Activated T-helper 1 cell treated with anti-CD3 and anti-CD28 coated beads, Interleukin-12 subunit alpha, Interleukin-12 subunit beta, Interleukin-2, Interleukin-4 antibody, amounts not matched to agents 30 ng/mL and 10 ng/mL and 1 ng/mL, durations not matched to agents 14 hours and 24 hours and 36 hours (primary cell): ENCODE measurements at regions not wholly inside any gene's neighbourhood (a gene's known extent, or its start where the extent isn't known, plus 50 kb on each side); places are given as distances from the start of the nearest gene placed in this dataset.
"Not testable (repeated sequence)": the region's sequence is repeated elsewhere in the genome, so short reads cannot be mapped to it uniquely, and the experiment has no call there.

ENCODE experiments used
- DNase-seq: peaks from one replicate; pipeline ENCODE4 v3.0.0; 2021; ENCODE audit warnings: low spot score
- H3K27ac Mint-ChIP-seq: one replicate; pipeline ENCODE4 v1.8.0; 2021; ENCODE audit warnings: mild to moderate bottlenecking, mixed read lengths
- H3K27me3 Mint-ChIP-seq: one replicate; pipeline ENCODE4 v1.8.0; 2022; ENCODE audit warnings: mild to moderate bottlenecking, moderate library complexity, mixed read lengths; ENCODE audit not compliant: insufficient read depth
- H3K36me3 Mint-ChIP-seq: one replicate; pipeline ENCODE4 v1.8.0; 2021; ENCODE audit warnings: low read depth, mixed read lengths
- H3K4me1 Mint-ChIP-seq: one replicate; pipeline ENCODE4 v1.8.0; 2021; ENCODE audit warnings: low read depth, mixed read lengths
- H3K4me3 Mint-ChIP-seq: one replicate; pipeline ENCODE4 v1.8.0; 2021; ENCODE audit warnings: mild to moderate bottlenecking, moderate library complexity, mixed read lengths
- H3K9me3 Mint-ChIP-seq: one replicate; pipeline ENCODE4 v1.8.0; 2021; ENCODE audit warnings: mixed read lengths
- intact Hi-C: fragments of 100-400 bp; cut with micrococcal nuclease; formaldehyde crosslinking; loops from one replicate; pipeline ENCODE4 v1.15.1; 2024

DNA sequence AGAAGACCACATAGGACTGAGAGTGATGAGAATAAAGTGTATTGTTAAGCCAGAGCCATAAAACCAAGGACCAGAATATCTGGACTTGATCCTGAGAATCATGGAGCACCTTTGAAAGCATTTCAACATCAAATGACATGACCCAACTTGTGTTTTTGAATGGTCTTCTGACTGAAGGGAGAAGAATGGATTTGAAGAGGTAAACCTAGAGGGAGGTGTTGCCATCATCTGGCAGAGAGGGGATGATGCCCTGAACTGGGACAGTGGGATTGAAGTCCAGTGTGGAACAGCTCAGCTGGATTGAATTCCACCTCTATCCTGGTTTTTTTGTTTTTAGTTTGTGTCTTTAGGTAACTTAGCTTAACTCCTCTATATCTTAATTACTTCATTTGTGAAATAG is 570.0 kb downstream of the TBC1D32 start:
- H3K9me3 Mint-ChIP-seq = no peaks in the 10 kb centered on the region
- no peaks in the 10 kb centered on the region for H3K36me3 Mint-ChIP-seq
- no peak overlapping the region for H3K4me3 Mint-ChIP-seq
- intact Hi-C loops = no loop called here
- no peak for DNase-seq
- no peak overlapping the region for H3K27ac Mint-ChIP-seq
- H3K27me3 Mint-ChIP-seq = no peaks in the 10 kb centered on the region
- no peaks in the 10 kb centered on the region for H3K4me1 Mint-ChIP-seq

GRCh38 chr6:120759570-120759969 is 574.7 kb downstream of the TBC1D32 start:
- no peaks in the 10 kb centered on the region for H3K4me1 Mint-ChIP-seq
- H3K27me3 Mint-ChIP-seq = no peaks in the 10 kb centered on the region
- DNase-seq = no peak
- H3K27ac Mint-ChIP-seq = no peak overlapping the region
- no peaks in the 10 kb centered on the region for H3K36me3 Mint-ChIP-seq
- intact Hi-C loops = no loop called here
- H3K4me3 Mint-ChIP-seq = no peak overlapping the region
- no peaks in the 10 kb centered on the region for H3K9me3 Mint-ChIP-seq

GRCh38 chr6:120748574-120748973 is 585.7 kb downstream of the TBC1D32 start:
- H3K4me1 Mint-ChIP-seq, H3K36me3 Mint-ChIP-seq, H3K4me3 Mint-ChIP-seq, H3K27ac Mint-ChIP-seq, H3K9me3 Mint-ChIP-seq, DNase-seq, H3K27me3 Mint-ChIP-seq, intact Hi-C loops: not testable (repeated sequence)

DNA sequence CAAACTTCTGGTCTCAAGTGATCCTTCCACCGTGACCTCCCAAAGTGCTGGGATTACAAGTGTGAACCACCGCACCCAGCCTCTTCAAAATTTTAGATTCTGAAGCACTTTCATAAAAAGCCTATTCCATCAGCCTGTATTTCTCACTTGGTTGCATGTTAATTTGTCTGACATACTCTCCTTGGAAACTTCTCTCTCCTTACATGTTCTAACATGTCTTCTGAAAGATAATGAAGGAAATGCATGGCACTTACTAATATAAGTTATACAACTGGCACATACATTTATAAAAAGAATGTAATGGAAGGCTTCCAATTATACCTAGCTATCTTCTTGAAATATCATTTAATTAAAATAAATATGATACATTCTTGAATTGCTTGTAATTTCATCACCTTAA is 597.5 kb downstream of the TBC1D32 start:
- Mint-ChIP-seq H3K36me3 (no peaks in the 10 kb centered on the region), H3K27ac (no peak overlapping the region), H3K4me1 (no peaks in the 10 kb centered on the region), H3K9me3 (no peaks in the 10 kb centered on the region), H3K27me3 (no peaks in the 10 kb centered on the region), H3K4me3 (no peak overlapping the region)
- no peak for DNase-seq
- intact Hi-C loops = no loop called here

DNA sequence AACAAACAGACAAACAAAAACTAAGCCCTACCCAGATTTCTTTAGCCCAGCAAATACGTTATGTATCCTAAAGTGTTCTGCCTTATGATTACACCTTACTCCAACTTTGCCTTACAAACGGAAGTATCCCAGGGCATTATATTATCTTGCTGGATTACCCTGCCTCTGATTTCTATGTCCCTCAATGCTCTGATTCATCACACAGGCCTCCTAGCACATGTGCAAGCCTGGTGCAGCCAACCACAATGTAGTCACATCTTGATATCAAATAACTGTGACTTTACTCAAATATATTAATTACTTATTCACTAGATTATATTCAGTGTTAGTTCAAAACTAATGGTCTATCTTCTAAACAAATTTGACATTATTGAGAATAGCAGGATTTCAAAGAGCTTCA is 598.6 kb downstream of the TBC1D32 start:
- H3K4me1 Mint-ChIP-seq = no peaks in the 10 kb centered on the region
- H3K27ac Mint-ChIP-seq = no peak overlapping the region
- DNase-seq = no peak
- H3K36me3 Mint-ChIP-seq = no peaks in the 10 kb centered on the region
- H3K27me3 Mint-ChIP-seq = no peaks in the 10 kb centered on the region
- H3K4me3 Mint-ChIP-seq = no peak overlapping the region
- no peaks in the 10 kb centered on the region for H3K9me3 Mint-ChIP-seq
- intact Hi-C loops = no loop called here

DNA sequence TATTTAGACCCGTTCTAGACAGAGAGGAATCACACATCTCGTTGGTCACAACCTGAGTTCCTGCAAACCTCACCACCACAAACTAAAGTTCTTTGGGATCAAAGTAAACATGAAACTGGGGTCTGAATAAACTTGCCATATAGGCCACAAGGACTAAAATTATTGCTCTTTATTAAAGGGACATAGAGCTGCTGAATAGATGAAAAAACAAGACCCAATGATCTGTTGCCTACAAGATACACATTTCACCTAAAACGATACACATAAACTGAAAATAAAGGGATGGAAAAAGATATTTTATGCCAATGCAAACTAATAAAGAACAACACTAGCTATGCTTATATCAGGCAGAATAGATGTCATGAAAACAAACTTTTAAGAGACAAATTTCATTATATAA is 623.0 kb downstream of the TBC1D32 start:
- no peaks in the 10 kb centered on the region for H3K4me1 Mint-ChIP-seq
- DNase-seq = no peak
- H3K27ac Mint-ChIP-seq = no peak overlapping the region
- no peaks in the 10 kb centered on the region for H3K36me3 Mint-ChIP-seq
- H3K4me3 Mint-ChIP-seq = no peak overlapping the region
- H3K9me3 Mint-ChIP-seq = peaks cover 20% of the 10 kb centered on the region
- intact Hi-C loops = no loop called here
- no peaks in the 10 kb centered on the region for H3K27me3 Mint-ChIP-seq

DNA sequence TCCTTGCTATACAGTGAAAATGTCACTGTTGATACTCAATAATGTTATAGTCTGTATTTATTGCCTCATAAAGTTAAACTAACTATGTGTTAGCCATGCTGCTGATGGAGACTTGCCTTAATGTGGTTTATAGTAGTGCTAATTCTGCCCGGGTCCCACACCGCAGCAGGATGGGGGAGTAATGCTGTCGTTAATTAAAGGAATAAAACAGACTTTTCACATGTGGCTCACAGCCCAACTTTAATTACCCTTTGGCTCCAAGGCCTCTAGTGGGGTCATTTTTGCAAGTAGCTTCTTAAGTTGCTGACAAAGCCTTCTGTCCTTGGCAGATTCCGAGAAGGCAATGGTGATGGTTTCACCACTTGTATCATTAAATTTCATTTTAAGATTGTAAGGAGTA is 634.3 kb downstream of the TBC1D32 start:
- Mint-ChIP-seq H3K27me3 (no peaks in the 10 kb centered on the region), H3K36me3 (no peaks in the 10 kb centered on the region), H3K9me3 (no peaks in the 10 kb centered on the region), H3K4me1 (no peaks in the 10 kb centered on the region), H3K4me3 (no peak overlapping the region), H3K27ac (no peak overlapping the region)
- DNase-seq = no peak
- intact Hi-C loops = no loop called here

DNA sequence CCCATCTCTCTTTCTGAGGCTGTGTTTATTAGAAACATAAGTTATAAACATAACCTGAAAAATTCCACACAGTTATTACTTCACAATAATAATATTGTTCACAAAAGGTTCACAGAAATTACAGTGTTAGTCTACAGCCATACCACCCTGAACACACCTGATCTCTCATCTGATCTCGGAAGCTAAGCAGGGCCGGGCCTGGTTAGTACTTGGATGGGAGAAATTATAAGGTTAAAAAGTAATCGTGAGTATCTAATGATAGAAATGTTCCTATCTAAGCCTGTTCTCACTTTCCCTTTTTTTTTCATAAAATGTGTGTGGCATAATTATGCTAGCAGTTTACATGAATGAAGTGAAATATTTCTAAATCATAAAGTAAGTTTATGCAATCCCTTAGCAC is 647.8 kb downstream of the TBC1D32 start:
- Mint-ChIP-seq H3K4me3 (no peak overlapping the region), H3K27ac (no peak overlapping the region), H3K27me3 (no peaks in the 10 kb centered on the region), H3K36me3 (no peaks in the 10 kb centered on the region), H3K4me1 (no peaks in the 10 kb centered on the region), H3K9me3 (no peaks in the 10 kb centered on the region)
- DNase-seq = no peak
- intact Hi-C loops = no loop called here

GRCh38 chr6:120682145-120682544 is 652.1 kb downstream of the TBC1D32 start:
- no peak overlapping the region for H3K4me3 Mint-ChIP-seq
- no peak for DNase-seq
- no peak overlapping the region for H3K27ac Mint-ChIP-seq
- H3K9me3 Mint-ChIP-seq = peaks cover 6% of the 10 kb centered on the region
- no peaks in the 10 kb centered on the region for H3K4me1 Mint-ChIP-seq
- no peaks in the 10 kb centered on the region for H3K27me3 Mint-ChIP-seq
- intact Hi-C loops = no loop called here
- no peaks in the 10 kb centered on the region for H3K36me3 Mint-ChIP-seq

DNA sequence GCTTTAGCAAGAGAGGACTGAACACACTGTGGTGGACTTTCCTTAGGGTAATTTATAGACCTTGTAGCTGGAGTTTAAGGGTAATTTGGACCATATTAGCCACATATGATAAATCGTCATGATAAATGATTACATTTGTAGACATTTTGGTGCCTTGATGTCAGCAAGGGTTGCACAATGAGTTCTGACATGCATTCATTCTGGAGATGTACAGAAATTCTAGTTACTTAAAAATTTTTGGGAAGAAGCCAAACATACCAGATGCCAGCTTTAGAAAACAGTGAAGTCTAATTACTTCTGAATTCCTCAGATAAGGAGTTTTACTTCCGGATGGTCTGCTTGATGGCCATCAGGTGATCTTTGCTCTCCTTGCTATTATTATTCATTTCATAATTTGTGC is 653.1 kb downstream of the TBC1D32 start:
- H3K27ac Mint-ChIP-seq = no peak overlapping the region
- no peaks in the 10 kb centered on the region for H3K27me3 Mint-ChIP-seq
- intact Hi-C loops = no loop called here
- no peaks in the 10 kb centered on the region for H3K36me3 Mint-ChIP-seq
- H3K9me3 Mint-ChIP-seq = peaks cover 6% of the 10 kb centered on the region
- no peak overlapping the region for H3K4me3 Mint-ChIP-seq
- no peaks in the 10 kb centered on the region for H3K4me1 Mint-ChIP-seq
- DNase-seq = no peak

GRCh38 chr6:120675886-120676285 is 658.4 kb downstream of the TBC1D32 start:
- no peak for DNase-seq
- Mint-ChIP-seq H3K4me1 (no peaks in the 10 kb centered on the region), H3K4me3 (no peak overlapping the region), H3K9me3 (peaks cover 6% of the 10 kb centered on the region), H3K27me3 (no peaks in the 10 kb centered on the region), H3K36me3 (no peaks in the 10 kb centered on the region), H3K27ac (no peak overlapping the region)
- intact Hi-C loops = no loop called here

- Mint-ChIP-seq H3K36me3 (no peaks in the 10 kb centered on the region), H3K27ac (no peak overlapping the region), H3K4me1 (no peaks in the 10 kb centered on the region), H3K4me3 (no peak overlapping the region), H3K9me3 (peaks cover 18% of the 10 kb centered on the region), H3K27me3 (no peaks in the 10 kb centered on the region)
- intact Hi-C loops = no loop called here
- no peak for DNase-seq
Observed at GRCh38 chr6:120671519-120671918, 662.8 kb downstream of the TBC1D32 start.

- Mint-ChIP-seq H3K4me1 (no peaks in the 10 kb centered on the region), H3K27ac (no peak overlapping the region), H3K27me3 (no peaks in the 10 kb centered on the region), H3K36me3 (no peaks in the 10 kb centered on the region), H3K9me3 (no peaks in the 10 kb centered on the region), H3K4me3 (no peak overlapping the region)
- intact Hi-C loops = no loop called here
- DNase-seq = no peak
Observed at GRCh38 chr6:120652506-120652905, 681.8 kb downstream of the TBC1D32 start.

GRCh38 chr6:120648713-120649112 is 685.6 kb downstream of the TBC1D32 start:
- DNase-seq = no peak
- H3K27ac Mint-ChIP-seq = no peak overlapping the region
- no peaks in the 10 kb centered on the region for H3K36me3 Mint-ChIP-seq
- H3K27me3 Mint-ChIP-seq = no peaks in the 10 kb centered on the region
- no peak overlapping the region for H3K4me3 Mint-ChIP-seq
- H3K4me1 Mint-ChIP-seq = no peaks in the 10 kb centered on the region
- H3K9me3 Mint-ChIP-seq = no peaks in the 10 kb centered on the region
- intact Hi-C loops = no loop called here
